Adrenal gland (tissue), 9 donors: ENCODE measurements at regions not wholly inside any gene's neighbourhood (a gene's known extent, or its start where the extent isn't known, plus 50 kb on each side); places are given as distances from the start of the nearest gene placed in this dataset.

Source experiments
- DNase-seq, 7 donors: peaks; one replicate each; pipeline ENCODE4 v3.0.0-alpha.2; 2019 to 2020
- H3K27ac ChIP-seq, 5 donors: fragments of 200-600 bp; sonication (generic) in 4 of 5; 1 replicate in 3 of 5; 2 replicates in 2 of 5; pipeline versions ENCODE4 v1.5.1 to v1.8.0; 2016 to 2020; ENCODE audit warnings: mild to moderate bottlenecking in 1 of 5
- H3K27me3 ChIP-seq: fragments of 200-600 bp; 2 replicates; pipeline ENCODE4 v1.8.0; 2021
- H3K36me3 ChIP-seq, 2 donors: fragments of 200-600 bp; replicated peaks in 1 of 2; 1 replicate in 1 of 2; 2 replicates in 1 of 2; pipeline versions ENCODE4 v1.5.1 to v1.8.0; 2018 to 2022
- H3K4me1 ChIP-seq, 2 donors: fragments of 200-600 bp; replicated peaks in 1 of 2; 1 replicate in 1 of 2; 2 replicates in 1 of 2; pipeline versions ENCODE4 v1.5.1 to v1.8.0; 2018 to 2021
- H3K4me3 ChIP-seq, 4 donors: fragments of 200-600 bp; sonication (generic) in 3 of 4; one replicate each; pipeline ENCODE4 v1.5.1; 2016 to 2018
- H3K9me3 ChIP-seq, 3 donors: fragments of 200-600 bp; sonication (generic) in 1 of 3; replicated peaks in 1 of 3; 1 replicate in 2 of 3; 2 replicates in 1 of 3; pipeline versions ENCODE4 v1.5.1 to v1.8.0; 2016 to 2021
- POLR2A ChIP-seq, 2 donors: fragments of 450-650 bp; IDR thresholded peaks; one replicate each; pipeline ENCODE4 v1.6.1; 2017; ENCODE audit warnings: antibody characterized with exemption in 2 of 2, mild to moderate bottlenecking in 2 of 2, moderate library complexity in 1 of 2
- WGBS, 4 donors: extraction: QIAGEN DNeasy Blood & Tissue Kit in 2 of 4; methylation state at CpG; one replicate each; pipeline versions ENCODE4 v1.1.5 to v1.1.7; 2013 to 2017; 5-methylcytosine and 5-hydroxymethylcytosine counted together
- intact Hi-C, 2 donors: fragments of 100-400 bp; cut with DNase I; formaldehyde crosslinking; loops; one replicate each; pipeline versions ENCODE4 v1.14.1 to v1.15.0; 2022 to 2023
- TF ChIP-seq, protein P1 (sequence below), 6 experiments: fragments of 450-650 bp in 4 of 6; fragments of 200-600 bp in 2 of 6; sonication (generic) in 1 of 6; IDR thresholded peaks; 1 replicate in 5 of 6; 2 replicates in 1 of 6; pipeline versions ENCODE4 v1.5.1 to v1.8.0; 2016 to 2021; ENCODE audit warnings: antibody characterized with exemption in 6 of 6, mild to moderate bottlenecking in 2 of 6, moderate library complexity in 1 of 6
- donor health status: healthy with polysubstance abuse.
- donor health status: Bipolar disorder and iron deficiency.
- donor health status: DM: yes; HTN: yes; CAD: no.
- donor health status: DM: no; HTN: no; CAD: no.
- donor health status: DM: no; HTN: no; CAD: no.

DNA sequence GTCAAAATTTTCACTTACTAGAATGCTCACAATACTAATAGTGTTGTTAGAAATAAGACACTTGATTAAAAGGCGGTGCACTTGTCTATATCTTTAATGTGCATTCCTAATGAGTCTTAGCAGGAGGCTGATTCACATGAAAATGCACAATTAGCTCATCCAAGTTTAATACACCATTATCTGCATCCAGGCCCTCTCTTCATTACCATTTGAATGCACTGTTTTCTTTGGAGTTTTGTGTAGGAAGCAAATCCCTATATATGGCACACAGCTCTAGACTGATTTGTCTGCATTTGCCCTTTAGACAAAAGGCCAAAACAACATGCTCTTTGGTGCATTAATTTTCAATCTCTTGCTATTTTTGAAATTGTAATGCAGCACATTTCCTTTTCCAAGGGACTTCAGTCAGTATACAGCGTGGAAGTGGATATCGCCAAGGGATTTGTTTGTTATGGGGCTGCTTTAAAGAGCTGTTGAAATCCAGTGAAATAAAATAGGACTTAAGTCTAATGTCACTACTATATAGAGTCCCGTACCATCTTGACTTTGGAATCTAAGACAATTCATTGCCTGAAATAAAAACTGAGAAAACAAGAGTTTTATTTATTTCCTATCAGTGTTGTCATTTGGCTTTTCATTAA lies 257.6 kb upstream of the CPHXL start:
- H3K4me1 ChIP-seq = no peaks in the 10 kb centered on the region
- no peak overlapping the region for H3K4me3 ChIP-seq
- DNase-seq = no peak
- intact Hi-C loops = no loop called here
- WGBS, 4 donors = 59 to 68% (median 62%) methylated on average over 4 of the region's 4 CpGs
- no peak for TF ChIP-seq POLR2A (IDR thresholded peaks at IDR 0.05)
- TF ChIP-seq, protein P1, sequence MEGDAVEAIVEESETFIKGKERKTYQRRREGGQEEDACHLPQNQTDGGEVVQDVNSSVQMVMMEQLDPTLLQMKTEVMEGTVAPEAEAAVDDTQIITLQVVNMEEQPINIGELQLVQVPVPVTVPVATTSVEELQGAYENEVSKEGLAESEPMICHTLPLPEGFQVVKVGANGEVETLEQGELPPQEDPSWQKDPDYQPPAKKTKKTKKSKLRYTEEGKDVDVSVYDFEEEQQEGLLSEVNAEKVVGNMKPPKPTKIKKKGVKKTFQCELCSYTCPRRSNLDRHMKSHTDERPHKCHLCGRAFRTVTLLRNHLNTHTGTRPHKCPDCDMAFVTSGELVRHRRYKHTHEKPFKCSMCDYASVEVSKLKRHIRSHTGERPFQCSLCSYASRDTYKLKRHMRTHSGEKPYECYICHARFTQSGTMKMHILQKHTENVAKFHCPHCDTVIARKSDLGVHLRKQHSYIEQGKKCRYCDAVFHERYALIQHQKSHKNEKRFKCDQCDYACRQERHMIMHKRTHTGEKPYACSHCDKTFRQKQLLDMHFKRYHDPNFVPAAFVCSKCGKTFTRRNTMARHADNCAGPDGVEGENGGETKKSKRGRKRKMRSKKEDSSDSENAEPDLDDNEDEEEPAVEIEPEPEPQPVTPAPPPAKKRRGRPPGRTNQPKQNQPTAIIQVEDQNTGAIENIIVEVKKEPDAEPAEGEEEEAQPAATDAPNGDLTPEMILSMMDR (IDR thresholded peaks at IDR 0.05) = no peak
- no peaks in the 10 kb centered on the region for H3K27me3 ChIP-seq
- H3K9me3 ChIP-seq = no peaks in the 10 kb centered on the region
- no peak overlapping the region for H3K27ac ChIP-seq
- H3K36me3 ChIP-seq = no peaks in the 10 kb centered on the region

DNA sequence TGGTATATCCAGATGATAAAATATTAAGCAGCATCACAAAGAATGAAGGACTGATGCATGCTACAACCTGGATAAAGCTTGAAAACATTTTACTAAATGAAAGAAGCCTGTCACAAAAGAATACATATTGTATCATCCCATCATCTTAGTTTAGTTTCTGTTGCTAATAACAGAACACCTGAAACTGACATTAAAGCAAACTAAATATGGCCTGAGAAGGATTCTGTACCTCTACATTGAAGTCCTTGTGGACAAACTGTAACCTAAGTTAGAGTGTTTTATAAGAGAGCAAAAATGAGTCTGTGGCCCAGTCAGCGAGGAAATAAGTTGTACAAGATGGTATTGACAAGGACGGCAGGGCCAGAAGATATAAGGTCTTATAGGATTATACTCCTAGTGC lies 261.0 kb upstream of the CPHXL start:
- 82 to 92% (median 90%) methylated on average over 2 of the region's 2 CpGs for WGBS, 4 donors
- TF ChIP-seq POLR2A (IDR thresholded peaks at IDR 0.05) = no peak
- TF ChIP-seq, protein P1 (IDR thresholded peaks at IDR 0.05) = no peak
- intact Hi-C loops = no loop called here
- H3K9me3 ChIP-seq = no peaks in the 10 kb centered on the region
- no peaks in the 10 kb centered on the region for H3K4me1 ChIP-seq
- no peak overlapping the region for H3K4me3 ChIP-seq
- no peak for DNase-seq
- H3K27me3 ChIP-seq = no peaks in the 10 kb centered on the region
- no peaks in the 10 kb centered on the region for H3K36me3 ChIP-seq
- no peak overlapping the region for H3K27ac ChIP-seq

DNA sequence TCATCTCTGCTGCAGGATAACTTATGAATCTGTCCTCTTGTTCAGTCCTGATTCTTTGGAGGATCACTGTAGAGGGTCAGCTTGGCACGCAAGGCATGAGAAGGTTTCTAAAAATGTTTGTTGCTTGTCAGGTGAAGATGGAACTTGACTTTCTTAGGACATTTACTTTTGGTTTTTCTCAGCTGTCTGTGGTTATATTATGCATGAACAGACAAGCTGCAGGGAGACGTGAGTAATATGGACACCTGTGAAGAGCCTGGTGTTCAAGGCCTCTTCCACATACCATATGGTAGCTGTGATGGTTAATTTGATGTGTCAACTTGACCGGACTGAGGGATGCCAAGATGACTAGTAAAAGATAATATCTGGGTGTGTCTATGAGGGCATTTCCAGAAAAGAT lies 270.2 kb upstream of the CPHXL start:
- no peak for DNase-seq
- H3K4me1 ChIP-seq = no peaks in the 10 kb centered on the region
- no peak overlapping the region for H3K27ac ChIP-seq
- no peak overlapping the region for H3K4me3 ChIP-seq
- intact Hi-C loops = loop anchor here in 1 of 2 donors (10.0 kb wide), 1 partner anchor 58 kb away; no protein-coding TSS in a partner anchor
- no peaks in the 10 kb centered on the region for H3K36me3 ChIP-seq
- TF ChIP-seq POLR2A (IDR thresholded peaks at IDR 0.05) = no peak
- TF ChIP-seq, protein P1 (IDR thresholded peaks at IDR 0.05) = no peak
- H3K9me3 ChIP-seq = no peaks in the 10 kb centered on the region
- no peaks in the 10 kb centered on the region for H3K27me3 ChIP-seq
- whole genome bisulfite sequencing, 4 donors = 67 to 80% (median 76%) methylated on average over 3 of the region's 3 CpGs

DNA sequence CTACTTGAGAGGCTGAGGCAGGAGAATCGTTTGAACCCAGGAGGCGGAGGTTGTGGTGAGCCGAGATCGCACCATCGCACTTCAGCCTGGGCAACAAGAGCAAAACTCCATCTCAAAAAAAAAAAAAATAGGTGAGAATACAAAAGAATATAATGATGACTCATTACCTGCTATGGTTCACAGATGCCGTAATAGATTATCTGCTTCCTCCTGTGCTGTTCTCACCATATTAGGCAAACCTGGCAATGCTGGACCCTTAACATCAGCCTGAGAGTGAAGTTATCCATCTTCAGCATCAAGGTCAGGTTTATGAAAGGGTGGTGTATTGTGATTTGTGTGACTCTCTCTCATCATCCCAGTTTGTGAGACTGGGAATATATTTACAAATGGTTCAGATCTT lies 271.3 kb upstream of the CPHXL start:
- DNase-seq = no peak
- TF ChIP-seq, protein P1 (IDR thresholded peaks at IDR 0.05) = no peak
- TF ChIP-seq POLR2A (IDR thresholded peaks at IDR 0.05) = no peak
- H3K4me1 ChIP-seq = no peaks in the 10 kb centered on the region
- H3K27ac ChIP-seq = no peak overlapping the region
- H3K27me3 ChIP-seq = no peaks in the 10 kb centered on the region
- no peak overlapping the region for H3K4me3 ChIP-seq
- H3K36me3 ChIP-seq = no peaks in the 10 kb centered on the region
- intact Hi-C loops = loop anchor here in 1 of 2 donors (10.0 kb wide), 1 partner anchor 57 kb away; no protein-coding TSS in a partner anchor
- WGBS, 4 donors = 85 to 91% (median 87%) methylated on average over 6 of the region's 6 CpGs
- no peaks in the 10 kb centered on the region for H3K9me3 ChIP-seq
